Small intestine (tissue), 7 donors: ENCODE measurements at regions not wholly inside any gene's neighbourhood (a gene's known extent, or its start where the extent isn't known, plus 50 kb on each side); places are given as distances from the start of the nearest gene placed in this dataset.

Experiments
- DNase-seq, 2 donors: peaks; one replicate each; pipeline versions ENCODE4 v3.0.0 to v3.0.0-alpha.2; 2013
- FAIRE-seq: peaks from 2 replicates; lab custom pipeline; 2012; peaks lifted over from hg19 to GRCh38; lab: Jason Lieb, UNC
- H3K27ac ChIP-seq, 3 donors: one replicate each; pipeline ENCODE4 v1.5.1; 2013; ENCODE audit warnings: low read length in 2 of 3, mild to moderate bottlenecking in 2 of 3, control low read depth in 1 of 3, inconsistent platforms in 1 of 3, low read depth in 1 of 3, moderate library complexity in 1 of 3
- H3K27me3 ChIP-seq, 3 donors: one replicate each; pipeline ENCODE4 v1.6.1; 2013; ENCODE audit warnings: low read length in 3 of 3, inconsistent platforms in 1 of 3; ENCODE audit not compliant: control insufficient read depth in 3 of 3, insufficient read depth in 3 of 3
- H3K36me3 ChIP-seq, 3 donors: one replicate each; pipeline ENCODE4 v1.6.1; 2013; ENCODE audit warnings: low read length in 3 of 3, inconsistent platforms in 1 of 3, low read depth in 1 of 3, mild to moderate bottlenecking in 1 of 3, moderate library complexity in 1 of 3; ENCODE audit not compliant: control insufficient read depth in 3 of 3, insufficient read depth in 2 of 3
- H3K4me1 ChIP-seq, 3 donors: one replicate each; pipeline ENCODE4 v1.6.1; 2013; ENCODE audit warnings: low read length in 2 of 3, inconsistent platforms in 1 of 3, low read depth in 1 of 3, mild to moderate bottlenecking in 1 of 3, moderate library complexity in 1 of 3; ENCODE audit not compliant: control insufficient read depth in 3 of 3, insufficient read depth in 2 of 3
- H3K4me3 ChIP-seq, 3 donors: one replicate each; pipeline ENCODE4 v1.5.1; 2013; ENCODE audit warnings: low read length in 3 of 3, control low read depth in 1 of 3, inconsistent platforms in 1 of 3, low read depth in 1 of 3, mild to moderate bottlenecking in 1 of 3, moderate library complexity in 1 of 3
- H3K9me3 ChIP-seq, 2 donors: one replicate each; pipeline ENCODE4 v1.6.1; 2013; ENCODE audit warnings: low read depth in 1 of 2, low read length in 1 of 2; ENCODE audit not compliant: control insufficient read depth in 2 of 2, insufficient read depth in 1 of 2
- WGBS, 3 donors: extraction: QIAGEN DNeasy Blood & Tissue Kit; methylation state at CpG; one replicate each; pipeline ENCODE4 v1.1.7; 2013; 5-methylcytosine and 5-hydroxymethylcytosine counted together
- donor health status: healthy with polysubstance abuse.
- donor health status: control.
- donor health status: control.
- donor health status: Bipolar disorder and iron deficiency.
- donor health status: healthy.

- H3K9me3 ChIP-seq, result no peaks in the 10 kb centered on the region
- no peak overlapping the region for H3K27ac ChIP-seq
- H3K4me1 ChIP-seq, result no peaks in the 10 kb centered on the region
- no peaks in the 10 kb centered on the region for H3K27me3 ChIP-seq
- DNase-seq (no peak), FAIRE-seq (no peak)
- WGBS, 3 donors, result 86 to 93% (median 90%) methylated on average over 5 of the region's 5 CpGs
- H3K36me3 ChIP-seq, result no peaks in the 10 kb centered on the region
- H3K4me3 ChIP-seq, result no peak overlapping the region
Measured at GRCh38 chr1:208570362-208570761, 326.2 kb upstream of the PLXNA2 start.

DNA sequence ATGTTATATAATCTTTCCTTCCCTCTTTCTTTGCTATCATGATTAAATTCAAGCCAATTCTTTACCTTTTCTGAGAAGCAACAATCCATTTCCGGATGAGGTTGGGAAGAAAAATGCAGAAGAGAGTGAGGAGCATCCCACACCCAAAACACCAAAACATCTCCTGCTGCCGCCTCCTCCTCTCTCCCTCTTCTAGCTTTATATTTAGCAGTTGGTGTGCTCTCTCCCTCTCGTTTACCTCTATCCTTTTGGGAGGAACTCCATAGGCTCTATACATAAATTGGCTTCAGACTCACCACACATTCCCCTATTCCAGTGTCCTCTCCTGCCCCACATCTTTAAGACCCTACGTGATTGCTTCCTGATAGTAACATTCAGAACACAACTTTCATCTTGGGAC is 332.2 kb upstream of the PLXNA2 start:
- Histone ChIP-seq H3K36me3 (no peaks in the 10 kb centered on the region), H3K4me3 (no peak overlapping the region), H3K4me1 (no peaks in the 10 kb centered on the region), H3K27me3 (no peaks in the 10 kb centered on the region), H3K27ac (no peak overlapping the region), H3K9me3 (no peaks in the 10 kb centered on the region)
- WGBS, 3 donors, result 69 to 82% (median 79%) methylated on average over 4 of the region's 4 CpGs
- FAIRE-seq (no peak), DNase-seq (no peak)

- Histone ChIP-seq H3K9me3 (no peaks in the 10 kb centered on the region), H3K4me1 (no peaks in the 10 kb centered on the region), H3K36me3 (no peaks in the 10 kb centered on the region), H3K27me3 (no peaks in the 10 kb centered on the region), H3K27ac (no peak overlapping the region), H3K4me3 (no peak overlapping the region)
- 60 to 69% (median 65%) methylated on average over 1 of the region's 1 CpG for WGBS, 3 donors
- FAIRE-seq, result no peak
- no peak for DNase-seq
Measured at GRCh38 chr1:208577381-208577905, 333.3 kb upstream of the PLXNA2 start.

- WGBS, 3 donors, result 61 to 69% (median 65%) methylated on average over 3 of the region's 3 CpGs
- no peak for DNase-seq
Measured at GRCh38 chr1:208581209-208581608, 337.0 kb upstream of the PLXNA2 start.

DNA sequence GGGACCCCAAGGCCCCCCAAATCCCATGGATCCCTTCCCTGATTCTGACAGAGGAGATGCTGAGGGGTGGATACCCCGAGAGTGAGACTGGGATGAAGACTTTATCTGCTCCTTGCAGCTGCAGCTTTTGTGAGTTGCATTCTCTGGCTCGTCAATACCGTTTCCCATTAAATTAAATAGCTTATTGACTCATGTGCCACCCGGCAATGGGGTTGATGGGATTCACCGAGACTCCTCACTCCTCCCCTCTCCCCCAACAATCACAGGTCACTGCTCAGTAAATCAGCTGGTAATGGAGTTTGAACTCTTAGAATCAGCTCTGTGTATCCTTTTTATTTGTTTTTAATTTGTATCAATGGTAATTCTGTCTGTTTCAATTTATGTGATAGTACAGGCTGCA is 337.5 kb upstream of the PLXNA2 start:
- WGBS, 3 donors, result 42 to 79% (median 53%) methylated on average over 5 of the region's 5 CpGs
- no peak overlapping the region for H3K4me3 ChIP-seq
- H3K27me3 ChIP-seq, result no peaks in the 10 kb centered on the region
- H3K36me3 ChIP-seq, result no peaks in the 10 kb centered on the region
- H3K4me1 ChIP-seq, result no peaks in the 10 kb centered on the region
- no peak overlapping the region for H3K27ac ChIP-seq
- no peak for DNase-seq
- H3K9me3 ChIP-seq, result no peaks in the 10 kb centered on the region
- no peak for FAIRE-seq

More at GRCh38 chr1:208581209-208581608, 337.0 kb upstream of the PLXNA2 start:
- no peaks in the 10 kb centered on the region for H3K36me3 ChIP-seq
- no peak for FAIRE-seq
- no peak overlapping the region for H3K4me3 ChIP-seq
- H3K9me3 ChIP-seq, result no peaks in the 10 kb centered on the region
- H3K27ac ChIP-seq, result no peak overlapping the region
- H3K27me3 ChIP-seq, result no peaks in the 10 kb centered on the region
- H3K4me1 ChIP-seq, result no peaks in the 10 kb centered on the region

- Histone ChIP-seq H3K9me3 (no peaks in the 10 kb centered on the region), H3K36me3 (no peaks in the 10 kb centered on the region), H3K4me1 (no peaks in the 10 kb centered on the region), H3K27ac (no peak overlapping the region), H3K4me3 (no peak overlapping the region), H3K27me3 (no peaks in the 10 kb centered on the region)
- FAIRE-seq (no peak), DNase-seq (no peak)
- 67 to 77% (median 76%) methylated on average over 6 of the region's 6 CpGs for WGBS, 3 donors
Measured at GRCh38 chr1:208584167-208584755, 340.1 kb upstream of the PLXNA2 start.

DNA sequence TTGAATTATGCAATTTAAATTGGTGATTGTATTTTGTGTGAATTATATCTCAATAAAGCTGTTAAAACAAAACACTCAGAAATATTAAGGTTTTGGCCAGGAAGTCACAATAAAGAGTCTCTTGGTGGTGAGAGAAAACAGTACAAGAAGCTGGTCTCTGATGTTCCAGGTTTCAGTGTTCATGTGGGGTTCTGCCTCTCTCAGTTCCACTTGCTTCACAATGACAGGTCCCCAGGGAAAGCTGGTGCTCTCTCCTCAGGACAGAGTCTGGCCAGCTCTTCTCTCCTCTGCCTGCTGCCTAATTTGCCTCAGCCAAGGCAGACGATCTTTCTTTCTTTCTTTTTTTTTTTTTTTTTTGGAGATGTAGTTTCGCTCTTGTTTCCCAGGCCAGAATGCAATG is 342.9 kb upstream of the PLXNA2 start:
- DNase-seq (no peak), FAIRE-seq (no peak)
- H3K4me3 ChIP-seq, result no peak overlapping the region
- H3K36me3 ChIP-seq, result no peaks in the 10 kb centered on the region
- no peaks in the 10 kb centered on the region for H3K4me1 ChIP-seq
- no peak overlapping the region for H3K27ac ChIP-seq
- peaks cover 0 to 2% (median 0%) of the 10 kb centered on the region in 3 donors for H3K27me3 ChIP-seq
- WGBS, 3 donors, result 62 to 70% (median 64%) methylated on average over 2 of the region's 2 CpGs
- H3K9me3 ChIP-seq, result no peaks in the 10 kb centered on the region

- Histone ChIP-seq H3K9me3 (no peaks in the 10 kb centered on the region), H3K36me3 (no peaks in the 10 kb centered on the region), H3K27ac (no peak overlapping the region), H3K27me3 (peaks cover 0 to 4% (median 0%) of the 10 kb centered on the region in 3 donors), H3K4me1 (no peaks in the 10 kb centered on the region), H3K4me3 (no peak overlapping the region)
- FAIRE-seq (no peak), DNase-seq (no peak)
- 56 to 74% (median 68%) methylated on average over 2 of the region's 2 CpGs for WGBS, 3 donors
Measured at GRCh38 chr1:208593306-208594006, 349.3 kb upstream of the PLXNA2 start.
